Uterus (tissue), 3 donors: ENCODE measurements at regions not wholly inside any gene's neighbourhood (a gene's known extent, or its start where the extent isn't known, plus 50 kb on each side); places are given as distances from the start of the nearest gene placed in this dataset.
"Not testable (repeated sequence)": the region's sequence is repeated elsewhere in the genome, so short reads cannot be mapped to it uniquely, and the experiment has no call there.

ENCODE experiments used
- DNase-seq, 2 donors: peaks; one replicate each; pipeline ENCODE4 v3.0.0-alpha.2; 2019 to 2020
- H3K27ac ChIP-seq, 2 donors: fragments of 200-600 bp; sonication (generic); 1 replicate in 1 of 2; 2 replicates in 1 of 2; pipeline ENCODE4 v1.5.1; 2016 to 2018
- H3K27me3 ChIP-seq, 2 donors: fragments of 200-600 bp; sonication (generic); one replicate each; pipeline ENCODE4 v1.5.1; 2018 to 2019; ENCODE audit warnings: control low read depth in 1 of 2
- H3K36me3 ChIP-seq, 2 donors: fragments of 200-600 bp; sonication (generic); one replicate each; pipeline ENCODE4 v1.5.1; 2019; ENCODE audit warnings: control low read depth in 1 of 2
- H3K4me1 ChIP-seq, 2 donors: fragments of 200-600 bp; sonication (generic); one replicate each; pipeline ENCODE4 v1.5.1; 2018 to 2019; ENCODE audit warnings: control low read depth in 1 of 2
- H3K4me3 ChIP-seq, 2 donors: fragments of 200-600 bp; sonication (generic); 1 replicate in 1 of 2; 2 replicates in 1 of 2; pipeline ENCODE4 v1.5.1; 2018 to 2019; ENCODE audit warnings: mild to moderate bottlenecking in 1 of 2
- H3K9me3 ChIP-seq, 2 donors: fragments of 200-600 bp; sonication (generic); one replicate each; pipeline ENCODE4 v1.5.1; 2019; ENCODE audit warnings: control low read depth in 1 of 2
- POLR2A ChIP-seq, 2 donors: fragments of 450-650 bp; IDR thresholded peaks; one replicate each; pipeline ENCODE4 v1.6.1; 2016; ENCODE audit warnings: antibody characterized with exemption in 2 of 2, mild to moderate bottlenecking in 1 of 2, moderate library complexity in 1 of 2
- intact Hi-C: fragments of 100-400 bp; cut with DNase I; formaldehyde crosslinking; loops from one replicate; pipeline ENCODE4 v1.15.1; 2023; ENCODE audit warnings: low total_unique reads
- TF ChIP-seq, protein P1 (sequence below), 4 experiments: fragments of 200-600 bp in 2 of 4; fragments of 450-650 bp in 2 of 4; sonication (generic) in 2 of 4; IDR thresholded peaks; one replicate each; pipeline ENCODE4 v1.5.1; 2016 to 2019; ENCODE audit warnings: antibody characterized with exemption in 4 of 4, mild to moderate bottlenecking in 2 of 4, moderate library complexity in 1 of 4
- donor health status: DM: yes; HTN: yes; CAD: no.

DNA sequence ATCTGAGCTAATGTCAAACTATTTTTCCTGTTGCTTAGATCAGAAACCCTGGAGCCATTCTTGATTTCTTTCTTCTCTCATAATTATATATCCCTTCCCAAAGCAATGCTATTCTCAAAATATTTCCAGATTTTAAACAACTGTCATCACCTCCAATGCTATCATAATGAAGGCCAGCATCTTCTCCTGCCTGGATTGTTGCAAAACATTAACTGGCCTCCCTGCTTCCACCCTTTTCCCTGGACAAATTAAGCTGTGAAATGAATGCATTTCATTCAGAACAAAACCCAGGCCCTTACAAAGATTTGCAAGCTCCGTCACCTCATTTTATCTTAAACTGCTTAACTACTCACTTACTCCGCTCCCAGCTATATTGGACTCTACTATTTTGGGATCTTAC is 535.3 kb upstream of the HS3ST5 start:
- no peaks in the 10 kb centered on the region for H3K36me3 ChIP-seq
- intact Hi-C loops, result no loop called here
- H3K9me3 ChIP-seq, result no peaks in the 10 kb centered on the region
- H3K27ac ChIP-seq, result no peak overlapping the region
- H3K27me3 ChIP-seq, result no peaks in the 10 kb centered on the region
- no peak for DNase-seq
- H3K4me1 ChIP-seq, result no peaks in the 10 kb centered on the region
- TF ChIP-seq, protein P1, sequence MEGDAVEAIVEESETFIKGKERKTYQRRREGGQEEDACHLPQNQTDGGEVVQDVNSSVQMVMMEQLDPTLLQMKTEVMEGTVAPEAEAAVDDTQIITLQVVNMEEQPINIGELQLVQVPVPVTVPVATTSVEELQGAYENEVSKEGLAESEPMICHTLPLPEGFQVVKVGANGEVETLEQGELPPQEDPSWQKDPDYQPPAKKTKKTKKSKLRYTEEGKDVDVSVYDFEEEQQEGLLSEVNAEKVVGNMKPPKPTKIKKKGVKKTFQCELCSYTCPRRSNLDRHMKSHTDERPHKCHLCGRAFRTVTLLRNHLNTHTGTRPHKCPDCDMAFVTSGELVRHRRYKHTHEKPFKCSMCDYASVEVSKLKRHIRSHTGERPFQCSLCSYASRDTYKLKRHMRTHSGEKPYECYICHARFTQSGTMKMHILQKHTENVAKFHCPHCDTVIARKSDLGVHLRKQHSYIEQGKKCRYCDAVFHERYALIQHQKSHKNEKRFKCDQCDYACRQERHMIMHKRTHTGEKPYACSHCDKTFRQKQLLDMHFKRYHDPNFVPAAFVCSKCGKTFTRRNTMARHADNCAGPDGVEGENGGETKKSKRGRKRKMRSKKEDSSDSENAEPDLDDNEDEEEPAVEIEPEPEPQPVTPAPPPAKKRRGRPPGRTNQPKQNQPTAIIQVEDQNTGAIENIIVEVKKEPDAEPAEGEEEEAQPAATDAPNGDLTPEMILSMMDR (IDR thresholded peaks at IDR 0.05), result no peak
- no peak for TF ChIP-seq POLR2A (IDR thresholded peaks at IDR 0.05)
- H3K4me3 ChIP-seq, result no peak overlapping the region

DNA sequence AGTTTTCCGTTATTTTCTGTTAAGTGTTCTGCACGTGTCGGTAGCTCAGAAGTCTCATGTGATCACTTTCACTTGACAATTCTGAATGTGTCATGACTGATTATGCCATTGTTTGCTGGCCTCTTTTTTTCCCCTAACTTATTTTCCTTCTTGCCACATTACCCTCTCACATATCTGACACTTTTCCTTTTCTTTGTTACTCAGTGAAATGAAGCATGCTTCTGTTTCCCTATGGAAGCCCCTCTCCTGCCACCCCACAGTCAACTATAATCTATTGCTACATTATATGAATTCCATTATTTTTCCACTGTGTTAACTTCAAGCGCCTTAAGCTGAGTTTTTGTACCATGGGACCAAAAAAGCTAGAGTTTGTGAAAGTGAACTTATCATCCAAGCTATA is 531.6 kb upstream of the HS3ST5 start:
- no peak overlapping the region for H3K27ac ChIP-seq
- H3K4me3 ChIP-seq, result no peak overlapping the region
- H3K9me3 ChIP-seq, result no peaks in the 10 kb centered on the region
- no peaks in the 10 kb centered on the region for H3K4me1 ChIP-seq
- no peaks in the 10 kb centered on the region for H3K36me3 ChIP-seq
- intact Hi-C loops, result no loop called here
- no peak for TF ChIP-seq POLR2A (IDR thresholded peaks at IDR 0.05)
- TF ChIP-seq, protein P1 (IDR thresholded peaks at IDR 0.05), result no peak
- DNase-seq, result no peak
- H3K27me3 ChIP-seq, result no peaks in the 10 kb centered on the region

DNA sequence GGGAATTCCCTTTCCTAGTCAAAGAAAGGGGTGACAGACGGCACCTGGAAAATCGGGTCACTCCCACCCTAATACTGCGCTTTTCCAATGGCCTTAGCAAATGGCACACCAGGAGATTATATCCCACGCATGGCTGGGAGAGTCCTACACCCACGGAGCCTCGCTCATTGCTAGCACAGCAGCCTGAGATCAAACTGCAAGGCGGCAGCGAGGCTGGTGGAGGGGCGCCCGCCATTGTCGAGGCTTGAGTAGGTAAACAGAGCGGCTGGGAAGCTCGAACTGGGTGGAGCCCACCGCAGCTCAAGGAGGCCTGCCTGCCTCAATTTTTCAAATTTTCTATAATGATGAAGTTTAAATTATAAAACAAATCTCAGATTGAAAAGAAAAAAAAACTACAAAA is 522.7 kb upstream of the HS3ST5 start:
- DNase-seq, H3K36me3 ChIP-seq, intact Hi-C loops, H3K9me3 ChIP-seq, H3K27me3 ChIP-seq, H3K27ac ChIP-seq, H3K4me1 ChIP-seq, H3K4me3 ChIP-seq: not testable (repeated sequence)

DNA sequence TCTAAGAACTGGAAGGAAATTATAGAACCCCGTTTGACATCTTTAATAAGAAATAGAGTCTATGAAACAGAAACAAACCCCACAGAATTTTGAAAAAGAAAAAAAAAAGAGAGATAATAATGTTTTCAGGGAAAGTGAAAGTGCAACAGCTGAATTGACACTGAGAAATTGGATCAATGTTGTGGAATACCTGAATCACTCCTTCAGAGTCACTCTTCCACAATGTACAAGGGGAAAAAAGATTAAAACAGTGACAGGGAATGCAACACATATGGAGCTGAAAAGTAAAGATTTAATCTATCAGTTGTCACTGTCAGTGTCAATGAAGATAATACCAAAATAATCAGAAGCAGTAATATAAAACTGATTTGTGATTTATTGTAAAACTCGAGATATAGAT is 520.8 kb upstream of the HS3ST5 start:
- TF ChIP-seq POLR2A (IDR thresholded peaks at IDR 0.05), result no peak
- TF ChIP-seq, protein P1 (IDR thresholded peaks at IDR 0.05), result no peak
- H3K36me3 ChIP-seq, result no peaks in the 10 kb centered on the region
- intact Hi-C loops, result no loop called here
- no peak overlapping the region for H3K4me3 ChIP-seq
- H3K9me3 ChIP-seq, result no peaks in the 10 kb centered on the region
- no peaks in the 10 kb centered on the region for H3K4me1 ChIP-seq
- no peak overlapping the region for H3K27ac ChIP-seq
- no peaks in the 10 kb centered on the region for H3K27me3 ChIP-seq
- no peak for DNase-seq

DNA sequence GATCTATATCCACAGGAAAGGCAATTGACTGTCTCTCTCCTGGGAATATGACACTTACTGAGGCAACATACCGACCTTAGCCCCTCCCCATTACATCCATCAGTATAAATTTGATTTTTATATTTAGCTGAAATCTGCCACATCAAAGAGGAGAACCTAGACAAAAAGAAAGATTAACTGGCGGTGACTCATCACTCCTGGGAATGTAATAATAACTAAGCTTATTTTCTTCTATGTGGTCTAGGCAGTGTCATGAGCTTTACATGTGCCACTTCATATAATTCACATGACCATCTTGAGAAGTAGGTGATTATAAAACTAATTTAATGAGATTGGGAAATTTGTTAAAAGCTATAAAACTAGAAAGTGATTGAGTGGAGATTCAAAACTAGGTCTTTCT is 520.0 kb upstream of the HS3ST5 start:
- no peak overlapping the region for H3K27ac ChIP-seq
- no peak for DNase-seq
- no peaks in the 10 kb centered on the region for H3K4me1 ChIP-seq
- no peaks in the 10 kb centered on the region for H3K36me3 ChIP-seq
- H3K9me3 ChIP-seq, result no peaks in the 10 kb centered on the region
- intact Hi-C loops, result no loop called here
- no peak overlapping the region for H3K4me3 ChIP-seq
- no peaks in the 10 kb centered on the region for H3K27me3 ChIP-seq
- no peak for TF ChIP-seq POLR2A (IDR thresholded peaks at IDR 0.05)
- TF ChIP-seq, protein P1 (IDR thresholded peaks at IDR 0.05), result no peak

DNA sequence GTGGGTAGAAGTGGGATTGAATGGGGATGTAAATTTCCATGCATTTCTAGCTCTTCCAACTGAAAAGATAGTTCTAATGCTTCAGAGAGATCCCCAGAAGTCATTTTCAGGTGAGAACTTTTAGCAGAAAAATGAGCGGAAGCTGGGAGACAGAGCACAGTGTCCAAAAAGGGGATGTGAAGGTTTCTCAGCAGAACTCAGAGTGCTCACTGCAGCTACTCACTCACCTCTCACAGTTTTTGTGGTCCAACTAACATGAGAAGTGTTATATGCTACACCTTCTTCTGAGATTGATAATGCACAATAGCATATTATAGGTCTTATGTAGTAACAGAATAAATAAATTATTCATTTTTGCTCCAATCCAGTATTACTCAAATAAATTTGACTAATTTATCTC is 519.2 kb upstream of the HS3ST5 start:
- Histone ChIP-seq H3K4me3 (no peak overlapping the region), H3K27me3 (no peaks in the 10 kb centered on the region), H3K36me3 (no peaks in the 10 kb centered on the region), H3K27ac (no peak overlapping the region), H3K4me1 (no peaks in the 10 kb centered on the region), H3K9me3 (no peaks in the 10 kb centered on the region)
- intact Hi-C loops, result no loop called here
- DNase-seq, result no peak
- TF ChIP-seq, protein P1 (IDR thresholded peaks at IDR 0.05), result no peak
- no peak for TF ChIP-seq POLR2A (IDR thresholded peaks at IDR 0.05)
